DMS79 (cell line): ENCODE measurements at regions not wholly inside any gene's neighbourhood (a gene's known extent, or its start where the extent isn't known, plus 50 kb on each side); places are given as distances from the start of the nearest gene placed in this dataset.

ENCODE experiments used
- DNase-seq: peaks from one replicate; lab custom pipeline; 2025; lab: John Stamatoyannopoulos, UW

GRCh38 chr17:51559778-51560177, 299.4 kb downstream of the UTP18 start:
- DNase-seq = no peak

GRCh38 chr17:51560398-51560797, 300.1 kb downstream of the UTP18 start:
- DNase-seq = no peak

- DNase-seq = no peak
Observed at GRCh38 chr17:51563961-51564360, 303.6 kb downstream of the UTP18 start.

- DNase-seq = no peak
Observed at GRCh38 chr17:51572115-51572514, 311.8 kb downstream of the UTP18 start.
